Mucosa of descending colon (tissue), 3 donors: ENCODE measurements at regions not wholly inside any gene's neighbourhood (a gene's known extent, or its start where the extent isn't known, plus 50 kb on each side); places are given as distances from the start of the nearest gene placed in this dataset.

Source experiments
- ATAC-seq: fragments of 200-7000 bp; cut with Tn5 transposase; one replicate; pipeline ENCODE4 v1.9.1; 2020; ENCODE audit warnings: mild to moderate bottlenecking, moderate library complexity
- DNase-seq, 3 donors: peaks; one replicate each; pipeline ENCODE4 v3.0.0-alpha.2; 2020
- H3K36me3 ChIP-seq: fragments of 200-600 bp; one replicate; pipeline ENCODE4 v1.8.0; 2021; ENCODE audit warnings: low read depth, mild to moderate bottlenecking
- H3K4me1 ChIP-seq: fragments of 200-600 bp; one replicate; pipeline ENCODE4 v1.8.0; 2021; ENCODE audit warnings: low read depth, mild to moderate bottlenecking
- H3K4me3 ChIP-seq: fragments of 200-600 bp; one replicate; pipeline ENCODE4 v1.8.0; 2021; ENCODE audit warnings: mild to moderate bottlenecking
- H3K9me3 ChIP-seq: fragments of 200-600 bp; one replicate; pipeline ENCODE4 v1.8.0; 2021; ENCODE audit warnings: mild to moderate bottlenecking
- CTCF ChIP-seq: fragments of 200-600 bp; IDR thresholded peaks from one replicate; pipeline ENCODE4 v1.8.0; 2022; ENCODE audit warnings: antibody characterized with exemption, mild to moderate bottlenecking
- intact Hi-C, 2 donors: fragments of 100-400 bp; cut with DNase I in 1 of 2; cut with micrococcal nuclease in 1 of 2; formaldehyde crosslinking; loops; one replicate each; pipeline versions ENCODE4 v1.11.0 to v1.11.1; 2022; cut with DNase I, micrococcal nuclease
- donor health status: DM: no; HTN: no; CAD: no; lungs with moderate emphysema.
- donor health status: DM: no; HTN: no; CAD: no.
- donor health status: DM: no; HTN: yes; CAD: no.

GRCh38 chr6:141969201-141969600 is 163.5 kb upstream of the GJE1 start:
- intact Hi-C loops: no loop called here
- no peak for TF ChIP-seq CTCF
- peaks cover 9% of the 10 kb centered on the region for H3K9me3 ChIP-seq
- H3K36me3 ChIP-seq: no peaks in the 10 kb centered on the region
- no peaks in the 10 kb centered on the region for H3K4me1 ChIP-seq
- no peak for ATAC-seq
- no peak overlapping the region for H3K4me3 ChIP-seq
- DNase-seq: no peak

GRCh38 chr6:141968632-141969031 is 164.1 kb upstream of the GJE1 start:
- no peak overlapping the region for H3K4me3 ChIP-seq
- no peaks in the 10 kb centered on the region for H3K36me3 ChIP-seq
- DNase-seq (no peak), ATAC-seq (no peak)
- TF ChIP-seq CTCF: no peak
- intact Hi-C loops: no loop called here
- no peaks in the 10 kb centered on the region for H3K4me1 ChIP-seq
- H3K9me3 ChIP-seq: peaks cover 9% of the 10 kb centered on the region

GRCh38 chr6:141965016-141965545 is 167.6 kb upstream of the GJE1 start:
- intact Hi-C loops: no loop called here
- Histone ChIP-seq H3K4me3 (no peak overlapping the region), H3K36me3 (no peaks in the 10 kb centered on the region), H3K9me3 (peaks cover 17% of the 10 kb centered on the region), H3K4me1 (no peaks in the 10 kb centered on the region)
- no peak for ATAC-seq
- TF ChIP-seq CTCF: no peak
- DNase-seq: no peak

- H3K9me3 ChIP-seq: peaks cover 17% of the 10 kb centered on the region
- H3K36me3 ChIP-seq: no peaks in the 10 kb centered on the region
- ATAC-seq: no peak
- no peak for DNase-seq
- no peaks in the 10 kb centered on the region for H3K4me1 ChIP-seq
- H3K4me3 ChIP-seq: no peak overlapping the region
- no peak for TF ChIP-seq CTCF
- intact Hi-C loops: no loop called here
Measured at GRCh38 chr6:141963543-141964295, 169.0 kb upstream of the GJE1 start.

- H3K36me3 ChIP-seq: no peaks in the 10 kb centered on the region
- intact Hi-C loops: no loop called here
- H3K4me1 ChIP-seq: no peaks in the 10 kb centered on the region
- H3K4me3 ChIP-seq: no peak overlapping the region
- ATAC-seq: no peak
- no peak for DNase-seq
- no peak for TF ChIP-seq CTCF
- peaks cover 46% of the 10 kb centered on the region for H3K9me3 ChIP-seq
Measured at GRCh38 chr6:141957271-141957670, 175.5 kb upstream of the GJE1 start.
